GM19372 (cell line): ENCODE measurements at regions not wholly inside any gene's neighbourhood (a gene's known extent, or its start where the extent isn't known, plus 50 kb on each side); places are given as distances from the start of the nearest gene placed in this dataset.
A peak's percentile ranks its signal among the peaks of the same experiment; 100 is the strongest.
"Not testable (repeated sequence)": the region's sequence is repeated elsewhere in the genome, so short reads cannot be mapped to it uniquely, and the experiment has no call there.

Source experiments
- ATAC-seq: cut with Tn5 transposase; IDR thresholded peaks from one replicate; pipeline ENCODE4 v1.9.1; 2021; ENCODE audit warnings: mild to moderate bottlenecking, low read depth, moderate library complexity; ENCODE audit not compliant: unreplicated experiment

DNA sequence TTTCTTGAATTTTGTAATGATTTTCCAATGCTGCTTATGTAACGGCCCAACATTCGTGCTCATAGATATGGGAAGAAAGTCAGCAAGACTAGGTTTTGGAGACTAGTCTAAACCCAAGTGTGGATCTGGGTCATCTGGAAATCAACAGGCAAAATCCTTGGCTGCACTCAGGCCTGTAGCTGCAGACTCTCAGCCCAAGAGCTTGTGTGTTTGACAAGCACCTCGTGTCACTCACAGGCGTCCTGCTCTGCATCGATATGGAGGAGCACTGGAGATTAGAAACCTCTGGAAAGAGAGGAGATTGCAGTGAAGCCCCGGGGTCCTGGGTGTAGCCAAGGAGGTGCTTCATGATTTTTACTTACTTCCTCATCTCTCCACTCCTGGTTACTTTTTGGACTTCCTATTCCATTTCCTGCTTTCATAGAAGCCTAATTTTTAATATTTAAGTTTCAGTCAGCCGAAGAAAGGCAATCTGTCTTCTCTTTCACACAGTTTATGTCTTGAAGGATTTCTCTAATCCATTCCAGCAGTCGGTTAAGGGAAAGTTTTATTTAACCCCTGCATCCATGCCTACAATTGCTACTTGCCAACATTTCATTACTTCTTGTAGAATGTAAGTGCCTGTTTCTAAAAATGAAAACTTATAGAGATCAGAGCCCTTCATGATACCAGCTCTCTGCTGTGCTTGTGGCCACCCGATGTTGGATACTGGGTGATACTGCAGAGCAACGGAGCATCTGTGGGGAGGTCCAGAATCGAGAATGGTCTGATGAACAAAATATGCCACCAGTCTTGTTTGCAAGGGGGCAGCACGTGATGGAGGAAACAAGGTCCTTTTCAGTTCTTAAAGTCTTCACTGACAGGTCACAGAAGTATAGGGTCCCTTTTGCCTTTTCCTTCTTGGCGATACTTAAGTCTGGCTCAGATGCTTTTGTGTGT, 296.3 kb downstream of the QKI start:
- ATAC-seq, result no peak

DNA sequence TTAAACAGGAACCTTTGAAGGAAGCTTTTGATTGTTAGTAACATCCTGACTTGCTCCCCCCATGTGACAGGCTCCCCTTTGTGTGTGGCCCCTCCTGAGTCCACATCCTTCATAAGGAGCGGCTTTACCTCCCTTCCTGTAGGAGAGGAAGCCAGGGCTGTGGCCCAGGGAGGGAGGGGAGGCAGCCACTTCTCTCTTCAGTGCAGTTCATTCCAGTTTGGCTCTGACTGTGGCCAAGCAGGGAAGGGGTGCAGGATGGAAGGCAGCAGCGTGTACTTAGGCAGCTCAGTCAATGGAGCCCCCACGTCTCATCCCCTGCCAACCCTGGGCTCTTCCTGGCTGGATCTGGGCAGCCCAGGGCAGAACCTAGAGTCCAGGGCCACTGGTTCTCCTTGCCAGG, 295.2 kb downstream of the QKI start:
- ATAC-seq, result no peak

DNA sequence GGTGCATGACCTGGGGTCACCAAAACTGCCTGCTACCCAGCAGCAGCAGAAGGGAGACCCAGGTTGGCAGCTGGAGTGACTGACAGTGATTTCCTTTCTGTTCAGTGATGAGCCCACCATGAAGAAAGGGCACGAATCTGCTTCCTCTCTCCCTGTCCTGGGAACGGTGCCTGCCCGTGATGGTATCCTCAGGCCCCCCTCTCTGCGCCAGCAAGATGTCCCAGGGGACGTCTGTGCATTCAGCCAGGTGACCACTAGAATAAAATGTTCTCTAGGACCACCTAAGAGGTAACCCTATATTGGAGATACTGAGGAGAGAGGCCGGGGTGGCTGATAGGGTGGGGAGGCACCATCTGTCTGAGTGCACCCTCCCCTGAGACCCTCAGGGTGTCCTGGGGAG, 294.7 kb downstream of the QKI start:
- no peak for ATAC-seq

DNA sequence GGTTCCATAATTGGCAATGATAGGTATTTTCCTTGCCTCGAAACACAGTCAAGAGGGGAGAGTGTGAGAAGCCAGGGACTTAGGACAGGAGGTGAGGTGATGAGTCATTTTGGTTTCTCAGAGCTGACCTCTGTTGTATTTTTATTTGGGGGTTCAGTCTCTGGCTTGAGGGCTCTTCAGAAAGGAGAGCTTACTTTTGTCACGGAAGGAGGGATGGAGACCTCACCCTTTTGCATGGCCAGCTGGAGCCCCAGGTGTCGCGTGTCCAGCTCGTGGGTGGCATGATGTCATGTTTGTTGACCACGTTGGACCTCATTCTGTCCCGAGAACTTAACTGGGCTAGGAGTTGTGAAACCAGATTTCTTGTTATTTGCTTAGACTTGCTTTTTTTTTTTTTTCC, 293.9 kb downstream of the QKI start:
- ATAC-seq, result peak; percentile 55

DNA sequence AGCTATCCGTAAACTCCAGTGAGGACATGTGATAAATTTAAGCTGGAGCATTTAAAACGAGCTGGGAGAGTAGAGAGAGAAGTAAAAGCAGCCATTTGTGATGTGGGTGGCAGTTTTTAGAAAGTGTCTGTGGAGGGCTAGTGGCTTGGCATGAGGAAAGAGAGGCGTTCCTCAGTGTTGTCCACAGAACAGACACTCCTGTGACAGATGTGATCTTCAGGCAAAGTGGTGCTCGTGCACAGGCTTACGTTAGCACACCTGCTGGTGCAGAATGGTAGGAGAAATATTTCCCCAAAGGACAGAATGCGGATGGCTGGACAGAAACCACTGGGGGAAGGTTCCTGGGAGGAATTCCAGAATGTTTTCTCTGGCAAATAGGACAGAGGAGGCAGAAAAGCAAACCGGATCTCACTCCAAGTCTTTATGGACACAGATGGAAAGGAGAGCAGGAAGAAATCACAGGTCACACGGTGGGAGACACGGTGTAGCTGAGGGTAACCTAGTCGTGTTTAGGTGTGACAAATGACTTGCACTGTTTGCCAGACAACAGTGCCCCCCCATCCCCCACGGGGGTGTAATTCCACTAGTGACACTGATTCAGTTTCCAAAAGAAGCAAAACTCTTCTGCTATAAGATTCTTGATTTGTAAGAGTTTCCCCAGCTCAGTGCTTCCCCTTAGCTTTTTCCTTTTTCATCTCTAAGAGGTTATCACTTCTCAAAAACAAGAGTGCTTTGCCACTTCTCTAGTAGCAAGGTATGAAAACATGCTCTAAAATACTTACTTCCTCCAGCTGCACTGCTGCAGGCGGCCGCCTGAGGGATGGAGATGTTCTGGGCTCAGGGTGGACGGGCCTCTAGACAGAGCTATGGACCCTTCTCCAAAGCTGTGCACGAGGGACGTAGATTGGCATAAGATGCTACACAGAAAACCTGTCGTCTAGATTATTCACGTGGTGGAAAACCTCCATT, 293.2 kb downstream of the QKI start:
- peak; percentile 47 for ATAC-seq

DNA sequence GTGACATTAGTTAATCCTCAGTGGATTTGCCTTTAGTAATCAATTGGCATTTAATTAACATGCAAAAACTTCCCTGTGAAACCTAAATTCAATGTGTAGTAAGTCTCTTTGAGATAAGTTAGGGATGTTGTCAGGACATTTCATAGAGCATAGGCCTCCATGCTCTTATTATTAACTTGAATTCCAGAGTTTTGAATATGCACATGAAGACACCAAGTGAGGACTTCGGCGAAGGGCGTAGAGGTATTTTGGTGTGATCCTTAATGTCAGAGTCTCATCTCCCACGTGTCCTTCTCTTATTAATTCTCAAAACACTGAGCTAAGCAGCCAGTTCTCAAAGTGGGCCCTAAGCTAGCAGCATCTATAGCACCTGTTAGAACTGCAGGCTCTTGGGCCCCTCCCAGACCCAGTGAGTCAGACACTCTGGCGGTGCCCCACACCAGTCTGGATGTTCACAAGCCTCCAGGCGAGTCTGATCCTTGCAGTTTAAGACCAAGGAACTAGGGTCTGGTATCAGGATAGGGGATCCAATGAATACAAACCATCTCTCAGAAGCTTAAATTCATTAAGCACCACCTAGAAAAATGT, 292.1 kb downstream of the QKI start:
- no peak for ATAC-seq

DNA sequence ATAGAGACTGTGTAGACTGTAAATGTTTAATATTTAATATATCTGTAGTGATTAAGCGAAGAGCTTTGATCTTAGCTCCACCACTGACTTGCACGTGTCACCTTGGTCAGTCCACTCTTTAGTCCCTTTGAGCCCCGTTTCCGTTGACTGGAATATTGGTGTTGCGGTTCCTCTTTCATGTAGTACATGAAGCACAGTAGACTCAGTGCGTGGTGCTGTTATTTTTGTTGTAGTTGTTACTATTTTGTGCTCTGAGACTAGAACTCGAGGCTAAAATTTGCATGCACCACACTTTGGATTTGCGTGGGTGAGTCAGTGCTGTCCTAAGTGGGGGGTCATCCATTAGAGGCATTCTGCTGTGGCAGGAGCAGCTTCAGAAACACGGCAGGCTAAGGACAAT, 291.4 kb downstream of the QKI start:
- peak; percentile 42 for ATAC-seq

DNA sequence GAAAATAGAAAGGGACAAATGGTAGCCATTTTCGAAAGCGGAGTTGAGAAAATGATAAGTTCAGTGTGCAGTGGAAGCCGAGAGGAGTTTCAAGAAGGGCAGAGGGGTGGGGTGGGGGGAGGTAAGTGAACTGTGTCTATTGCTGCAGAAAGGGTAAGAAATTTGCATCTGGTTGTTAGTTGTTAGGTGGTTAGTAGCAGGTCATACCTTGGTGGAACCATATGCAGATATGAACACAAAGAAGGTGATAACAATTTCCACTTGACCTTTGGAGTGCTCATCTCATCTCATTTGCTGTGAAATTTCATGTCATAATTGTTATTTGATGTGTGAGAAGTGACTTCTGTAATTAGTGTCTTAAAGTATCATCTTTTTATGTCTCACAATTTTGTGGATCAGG, 288.2 kb downstream of the QKI start:
- no peak for ATAC-seq

- no peak for ATAC-seq
Observed at GRCh38 chr6:163701762-163702161, 287.2 kb downstream of the QKI start.

- no peak for ATAC-seq
Observed at GRCh38 chr6:163698086-163698485, 283.6 kb downstream of the QKI start.

GRCh38 chr6:163696311-163696710, 281.8 kb downstream of the QKI start:
- ATAC-seq, result not testable (repeated sequence)

DNA sequence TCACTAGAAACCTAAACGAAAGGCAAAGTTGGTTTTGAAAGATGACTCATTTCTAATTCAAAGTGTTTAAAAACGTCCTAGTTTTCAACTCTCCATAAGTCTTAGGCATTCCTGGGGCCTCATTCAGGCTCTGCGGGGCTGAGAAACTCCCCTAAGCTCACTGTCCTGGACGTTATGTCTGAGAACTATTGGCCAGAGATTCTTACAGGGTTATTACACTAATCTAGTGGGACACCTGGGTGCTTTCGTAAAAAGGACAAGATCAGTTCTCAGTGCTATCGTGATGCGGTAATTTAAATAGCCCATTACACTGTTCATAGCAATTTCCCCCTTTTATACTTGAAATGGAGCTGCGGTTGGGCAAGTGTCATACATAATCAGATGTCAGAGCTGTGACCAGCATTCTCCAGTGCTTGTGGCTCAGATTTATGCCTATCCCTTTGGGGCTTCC, 280.9 kb downstream of the QKI start:
- no peak for ATAC-seq

DNA sequence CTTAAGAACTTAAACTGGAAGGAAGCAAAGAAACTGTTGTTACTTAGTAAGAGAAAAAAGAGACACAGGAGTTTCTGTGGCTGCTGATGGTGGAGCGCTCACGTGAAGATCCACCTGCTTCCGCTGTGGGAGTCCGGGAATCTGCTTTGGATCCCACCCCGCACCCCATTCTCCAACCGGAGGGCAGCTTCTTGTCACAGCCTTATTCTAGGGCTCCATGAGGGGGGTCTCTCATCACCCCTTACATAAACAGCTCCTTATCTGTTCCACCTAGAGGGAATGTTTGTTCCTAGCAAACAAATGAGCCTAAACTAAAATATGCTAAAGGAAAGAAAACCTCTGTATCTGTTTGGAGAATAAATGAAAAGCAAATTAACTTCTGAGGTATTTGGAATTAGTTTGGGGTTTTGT, 280.5 kb downstream of the QKI start:
- ATAC-seq, result no peak

- ATAC-seq, result no peak
Observed at GRCh38 chr6:163694072-163694471, 279.6 kb downstream of the QKI start.

GRCh38 chr6:163691049-163691448, 276.5 kb downstream of the QKI start:
- ATAC-seq, result no peak

DNA sequence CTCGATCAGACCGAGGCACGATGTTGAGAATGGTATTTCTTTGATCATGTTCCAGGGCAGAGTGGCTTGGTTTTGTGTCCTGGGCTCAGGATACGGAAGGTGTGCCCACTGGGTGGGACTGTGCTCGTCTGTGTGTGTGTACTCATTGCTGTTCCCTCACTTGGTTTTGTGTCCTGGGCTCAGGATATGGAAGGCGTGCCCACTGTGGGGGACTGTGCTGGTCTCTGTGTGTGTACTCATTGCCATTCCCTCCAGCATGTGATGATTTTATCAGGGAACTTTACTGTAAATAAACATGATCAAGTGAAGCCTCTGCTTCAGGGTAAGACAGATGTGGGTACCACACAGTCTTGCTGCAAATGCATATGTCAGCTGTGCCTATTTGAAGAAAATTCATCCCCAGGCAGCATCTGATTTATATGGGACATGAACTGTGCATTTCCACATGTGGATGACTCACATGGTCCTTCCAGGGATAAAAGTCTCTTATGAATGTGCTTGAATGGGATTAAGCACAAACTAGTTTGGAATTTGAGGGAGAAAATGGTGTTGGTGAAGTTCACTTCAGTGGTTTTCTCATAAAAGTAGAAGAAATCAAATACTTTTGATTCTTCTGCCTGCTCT, 274.3 kb downstream of the QKI start:
- no peak for ATAC-seq

DNA sequence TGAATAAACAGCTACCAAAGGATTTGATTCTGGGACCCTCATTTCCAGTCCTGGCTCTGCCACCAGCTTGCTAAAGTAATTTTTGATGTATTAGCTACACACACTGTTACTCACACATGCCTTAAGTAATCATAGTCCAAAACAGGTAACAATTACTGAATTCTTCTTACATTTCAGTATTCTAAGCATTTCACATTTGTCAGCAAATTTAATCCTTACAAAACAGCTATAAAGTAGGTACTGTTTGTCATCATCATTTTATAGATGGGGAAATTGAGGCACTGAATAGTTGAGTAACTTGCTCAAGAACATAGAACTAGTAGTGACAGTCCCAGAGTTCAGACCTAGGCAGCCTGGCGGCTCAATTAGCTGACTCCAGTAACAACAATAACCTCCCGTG, 272.6 kb downstream of the QKI start:
- ATAC-seq, result no peak

DNA sequence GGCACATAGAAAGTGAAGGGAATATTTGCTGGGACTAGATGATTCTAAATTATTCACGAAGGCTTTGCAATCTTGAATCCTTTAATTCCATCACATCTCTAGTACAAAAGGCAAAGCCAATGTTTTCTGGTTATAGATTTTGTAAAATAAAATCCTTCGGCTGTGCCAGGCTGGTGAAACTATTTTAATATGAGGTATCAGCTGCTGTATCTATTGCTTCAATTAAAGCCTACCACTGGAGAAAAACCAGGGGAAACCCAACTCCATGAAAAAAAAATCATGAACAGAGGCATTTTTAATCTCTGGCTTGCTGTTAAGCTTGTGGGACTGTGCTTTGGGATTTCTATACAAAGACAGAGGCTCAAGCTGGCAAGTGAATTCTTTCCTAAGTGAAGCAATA, 271.8 kb downstream of the QKI start:
- ATAC-seq, result no peak

DNA sequence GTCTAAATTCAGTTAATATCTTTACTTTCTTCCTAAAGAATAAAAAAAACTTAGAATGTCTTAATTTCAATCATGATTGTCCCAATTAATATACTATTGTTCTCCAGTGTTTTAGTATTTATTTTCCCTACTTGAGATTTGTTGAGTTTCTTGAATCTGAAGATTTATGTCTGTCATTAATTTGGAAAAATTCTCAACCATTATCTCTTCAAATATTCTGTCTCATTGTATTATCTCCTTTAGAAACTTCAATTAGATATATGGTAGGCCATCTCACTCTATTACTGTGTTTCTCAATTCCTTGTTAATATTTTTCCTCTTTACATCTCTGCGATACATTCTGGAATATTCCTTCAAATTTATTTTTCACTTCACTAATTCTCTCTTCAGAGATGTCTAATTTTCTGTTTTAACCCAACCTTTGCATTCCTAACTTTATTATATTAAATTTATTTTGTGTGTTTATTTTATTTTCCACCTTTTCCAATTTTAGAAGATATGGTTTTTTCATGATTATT, 268.6 kb downstream of the QKI start:
- no peak for ATAC-seq

GRCh38 chr6:163679753-163680152, 265.2 kb downstream of the QKI start:
- ATAC-seq, result no peak
